ENCODE measurements at regions not wholly inside any gene's neighbourhood (a gene's known extent, or its start where the extent isn't known, plus 50 kb on each side); places are given as distances from the start of the nearest gene placed in this dataset.

DNA sequence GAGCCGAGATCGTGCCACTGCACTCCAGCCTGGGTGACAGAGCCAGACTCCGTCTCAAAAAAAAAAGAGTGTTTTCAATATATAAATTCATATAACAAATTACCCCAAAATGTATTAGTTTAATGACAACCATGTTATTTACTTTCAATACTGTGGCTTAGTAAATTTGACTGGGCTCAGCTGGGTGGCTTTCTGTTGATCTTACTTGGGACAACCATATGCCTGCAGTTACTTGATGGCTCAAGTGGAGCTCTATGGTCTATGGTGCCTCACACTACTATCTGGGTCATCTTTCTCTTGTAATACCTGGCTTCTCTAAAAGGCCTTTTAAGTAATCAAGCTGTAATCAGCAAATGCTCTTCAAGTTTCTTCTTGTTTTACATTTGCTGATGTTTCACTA, 341.5 kb upstream of the SPHKAP start:
- WGBS, result 96% methylated on average over 3 of the region's 3 CpGs

DNA sequence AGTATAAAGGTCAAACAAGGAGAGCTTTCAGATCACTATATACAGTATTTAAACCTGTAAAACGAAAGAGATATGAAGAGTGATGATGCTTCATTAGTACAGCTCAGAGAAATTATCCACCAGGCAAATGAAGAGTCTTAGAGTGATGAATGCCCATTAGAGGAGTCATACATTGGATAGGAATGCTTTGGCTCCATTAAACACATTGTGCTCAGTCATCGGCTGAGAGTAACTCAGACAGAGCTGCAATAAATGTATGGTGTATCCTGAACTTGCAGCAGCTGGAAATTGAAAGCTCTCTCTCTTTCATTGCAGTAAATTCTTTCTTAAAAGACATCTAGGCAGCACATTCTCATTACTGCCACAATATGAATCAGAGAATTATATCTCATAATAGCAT, 340.8 kb upstream of the SPHKAP start:
- H3K4me3 ChIP-seq (ENCODE audit: low read depth in 1 of 3, low read length in 3 of 3), result no peak overlapping the region
- DNase-seq (ENCODE audit: low spot score), result no peak
- H3K27me3 ChIP-seq (ENCODE audit: control insufficient read depth in 4 of 4, insufficient read depth in 4 of 4, low read length in 3 of 4), result no peaks in the 10 kb centered on the region
- TF ChIP-seq, protein P1, sequence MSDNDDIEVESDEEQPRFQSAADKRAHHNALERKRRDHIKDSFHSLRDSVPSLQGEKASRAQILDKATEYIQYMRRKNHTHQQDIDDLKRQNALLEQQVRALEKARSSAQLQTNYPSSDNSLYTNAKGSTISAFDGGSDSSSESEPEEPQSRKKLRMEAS (IDR thresholded peaks at IDR 0.05), result no peak
- no peak for TF ChIP-seq JUND (IDR thresholded peaks at IDR 0.05)
- no peak for TF ChIP-seq HNF4A (conservative IDR thresholded peaks at IDR 0.05)
- no peak for TF ChIP-seq YY1 (IDR thresholded peaks at IDR 0.05)
- TF ChIP-seq SP1 (IDR thresholded peaks at IDR 0.05), result no peak
- no peak for TF ChIP-seq FOXA1 (IDR thresholded peaks at IDR 0.05)
- no peak for TF ChIP-seq TAF1 (conservative IDR thresholded peaks at IDR 0.05)
- TF ChIP-seq EGR1 (IDR thresholded peaks at IDR 0.05; ENCODE audit: low read depth in 2 of 2), result no peak
- no peak for TF ChIP-seq RXRA (IDR thresholded peaks at IDR 0.05)
- TF ChIP-seq, protein P2, sequence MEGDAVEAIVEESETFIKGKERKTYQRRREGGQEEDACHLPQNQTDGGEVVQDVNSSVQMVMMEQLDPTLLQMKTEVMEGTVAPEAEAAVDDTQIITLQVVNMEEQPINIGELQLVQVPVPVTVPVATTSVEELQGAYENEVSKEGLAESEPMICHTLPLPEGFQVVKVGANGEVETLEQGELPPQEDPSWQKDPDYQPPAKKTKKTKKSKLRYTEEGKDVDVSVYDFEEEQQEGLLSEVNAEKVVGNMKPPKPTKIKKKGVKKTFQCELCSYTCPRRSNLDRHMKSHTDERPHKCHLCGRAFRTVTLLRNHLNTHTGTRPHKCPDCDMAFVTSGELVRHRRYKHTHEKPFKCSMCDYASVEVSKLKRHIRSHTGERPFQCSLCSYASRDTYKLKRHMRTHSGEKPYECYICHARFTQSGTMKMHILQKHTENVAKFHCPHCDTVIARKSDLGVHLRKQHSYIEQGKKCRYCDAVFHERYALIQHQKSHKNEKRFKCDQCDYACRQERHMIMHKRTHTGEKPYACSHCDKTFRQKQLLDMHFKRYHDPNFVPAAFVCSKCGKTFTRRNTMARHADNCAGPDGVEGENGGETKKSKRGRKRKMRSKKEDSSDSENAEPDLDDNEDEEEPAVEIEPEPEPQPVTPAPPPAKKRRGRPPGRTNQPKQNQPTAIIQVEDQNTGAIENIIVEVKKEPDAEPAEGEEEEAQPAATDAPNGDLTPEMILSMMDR (IDR thresholded peaks at IDR 0.05; ENCODE audit: low read depth, low read length, missing input control), result no peak
- no peaks in the 10 kb centered on the region for H3K36me3 ChIP-seq (ENCODE audit: control insufficient read depth in 4 of 4, insufficient read depth in 3 of 4, low read depth in 1 of 4, low read length in 3 of 4)
- 61% methylated on average over 2 of the region's 2 CpGs for WGBS
- peaks cover 0 to 4% (median 0%) of the 10 kb centered on the region in 4 donors for H3K9me3 ChIP-seq (ENCODE audit: control insufficient read depth in 4 of 4, low read length in 3 of 4)
- no peaks in the 10 kb centered on the region for H3K4me1 ChIP-seq (ENCODE audit: control insufficient read depth in 4 of 4, insufficient read depth in 4 of 4, low read length in 3 of 4)
- no peak overlapping the region for H3K27ac ChIP-seq (ENCODE audit: low read depth in 1 of 2, low read length in 2 of 2)
- H3K9ac ChIP-seq (ENCODE audit: low read depth in 1 of 2, low read length in 2 of 2), result no peak overlapping the region

More for the DNA sequence above, 341.5 kb upstream of the SPHKAP start:
- DNase-seq (ENCODE audit: low spot score), result no peak
- Histone ChIP-seq H3K27ac (ENCODE audit: low read depth in 1 of 2, low read length in 2 of 2) (no peak overlapping the region), H3K4me1 (ENCODE audit: control insufficient read depth in 4 of 4, insufficient read depth in 4 of 4, low read length in 3 of 4) (no peaks in the 10 kb centered on the region), H3K27me3 (ENCODE audit: control insufficient read depth in 4 of 4, insufficient read depth in 4 of 4, low read length in 3 of 4) (no peaks in the 10 kb centered on the region), H3K4me3 (ENCODE audit: low read depth in 1 of 3, low read length in 3 of 3) (no peak overlapping the region), H3K9me3 (ENCODE audit: control insufficient read depth in 4 of 4, low read length in 3 of 4) (peaks cover 0 to 4% (median 0%) of the 10 kb centered on the region in 4 donors), H3K9ac (ENCODE audit: low read depth in 1 of 2, low read length in 2 of 2) (no peak overlapping the region), H3K36me3 (ENCODE audit: control insufficient read depth in 4 of 4, insufficient read depth in 3 of 4, low read depth in 1 of 4, low read length in 3 of 4) (no peaks in the 10 kb centered on the region)
- TF ChIP-seq HNF4A (conservative IDR thresholded peaks at IDR 0.05) (no peak), HNF4G (IDR thresholded peaks at IDR 0.05) (no peak), EGR1 (IDR thresholded peaks at IDR 0.05; ENCODE audit: low read depth in 2 of 2) (no peak), GABPA (IDR thresholded peaks at IDR 0.05 in 1 of 2, conservative IDR thresholded peaks at IDR 0.05 in 1 of 2) (no peak), YY1 (IDR thresholded peaks at IDR 0.05) (no peak), TAF1 (conservative IDR thresholded peaks at IDR 0.05) (no peak), SP1 (IDR thresholded peaks at IDR 0.05) (no peak)
- TF ChIP-seq, protein P3, sequence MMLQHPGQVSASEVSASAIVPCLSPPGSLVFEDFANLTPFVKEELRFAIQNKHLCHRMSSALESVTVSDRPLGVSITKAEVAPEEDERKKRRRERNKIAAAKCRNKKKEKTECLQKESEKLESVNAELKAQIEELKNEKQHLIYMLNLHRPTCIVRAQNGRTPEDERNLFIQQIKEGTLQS (IDR thresholded peaks at IDR 0.05), result no peak
- TF ChIP-seq, protein P1 (IDR thresholded peaks at IDR 0.05), result no peak
- TF ChIP-seq, protein P4, sequence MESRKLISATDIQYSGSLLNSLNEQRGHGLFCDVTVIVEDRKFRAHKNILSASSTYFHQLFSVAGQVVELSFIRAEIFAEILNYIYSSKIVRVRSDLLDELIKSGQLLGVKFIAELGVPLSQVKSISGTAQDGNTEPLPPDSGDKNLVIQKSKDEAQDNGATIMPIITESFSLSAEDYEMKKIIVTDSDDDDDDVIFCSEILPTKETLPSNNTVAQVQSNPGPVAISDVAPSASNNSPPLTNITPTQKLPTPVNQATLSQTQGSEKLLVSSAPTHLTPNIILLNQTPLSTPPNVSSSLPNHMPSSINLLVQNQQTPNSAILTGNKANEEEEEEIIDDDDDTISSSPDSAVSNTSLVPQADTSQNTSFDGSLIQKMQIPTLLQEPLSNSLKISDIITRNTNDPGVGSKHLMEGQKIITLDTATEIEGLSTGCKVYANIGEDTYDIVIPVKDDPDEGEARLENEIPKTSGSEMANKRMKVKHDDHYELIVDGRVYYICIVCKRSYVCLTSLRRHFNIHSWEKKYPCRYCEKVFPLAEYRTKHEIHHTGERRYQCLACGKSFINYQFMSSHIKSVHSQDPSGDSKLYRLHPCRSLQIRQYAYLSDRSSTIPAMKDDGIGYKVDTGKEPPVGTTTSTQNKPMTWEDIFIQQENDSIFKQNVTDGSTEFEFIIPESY (IDR thresholded peaks at IDR 0.05), result no peak
- TF ChIP-seq, protein P2 (IDR thresholded peaks at IDR 0.05; ENCODE audit: low read depth, low read length, missing input control), result no peak

Measured in liver (tissue), 8 donors.